ENCODE measurements at regions not wholly inside any gene's neighbourhood (a gene's known extent, or its start where the extent isn't known, plus 50 kb on each side); places are given as distances from the start of the nearest gene placed in this dataset.

GRCh38 chr17:12509801-12510200 is 155.9 kb upstream of the MYOCD start:
- Histone ChIP-seq H3K36me3 (no peaks in the 10 kb centered on the region), H3K27ac (no peak overlapping the region), H3K9me3 (no peaks in the 10 kb centered on the region), H3K27me3 (peaks cover 0 to 7% of the 10 kb centered on the region in 2 donors), H3K4me1 (no peaks in the 10 kb centered on the region), H3K4me3 (no peak overlapping the region)
- ATAC-seq (no peak), DNase-seq (no peak)
- intact Hi-C loops (cut with DNase I), result no loop called here
- TF ChIP-seq CTCF (IDR thresholded peaks at IDR 0.05), result no peak

- ATAC-seq, result no peak
- no peak for DNase-seq
- intact Hi-C loops (cut with DNase I), result no loop called here
- peaks cover 0 to 12% of the 10 kb centered on the region in 2 donors for H3K27me3 ChIP-seq
- H3K36me3 ChIP-seq, result no peaks in the 10 kb centered on the region
- no peak overlapping the region for H3K27ac ChIP-seq
- H3K4me1 ChIP-seq, result no peaks in the 10 kb centered on the region
- no peak overlapping the region for H3K4me3 ChIP-seq
- H3K9me3 ChIP-seq, result no peaks in the 10 kb centered on the region
- TF ChIP-seq CTCF (IDR thresholded peaks at IDR 0.05), result no peak
Observed at GRCh38 chr17:12510535-12510934, 155.2 kb upstream of the MYOCD start.

GRCh38 chr17:12512694-12513355 is 152.9 kb upstream of the MYOCD start:
- DNase-seq, result no peak
- no peak for ATAC-seq
- no peaks in the 10 kb centered on the region for H3K36me3 ChIP-seq
- no peak overlapping the region for H3K4me3 ChIP-seq
- H3K27ac ChIP-seq, result no peak overlapping the region
- H3K27me3 ChIP-seq, result peaks cover 0 to 12% of the 10 kb centered on the region in 2 donors
- H3K4me1 ChIP-seq, result no peaks in the 10 kb centered on the region
- intact Hi-C loops (cut with DNase I), result no loop called here
- H3K9me3 ChIP-seq, result no peaks in the 10 kb centered on the region
- TF ChIP-seq CTCF (IDR thresholded peaks at IDR 0.05), result no peak

- TF ChIP-seq CTCF (IDR thresholded peaks at IDR 0.05), result no peak
- H3K27ac ChIP-seq, result no peak overlapping the region
- no peaks in the 10 kb centered on the region for H3K36me3 ChIP-seq
- H3K27me3 ChIP-seq, result peaks cover 0 to 7% of the 10 kb centered on the region in 2 donors
- DNase-seq, result no peak
- H3K4me3 ChIP-seq, result no peak overlapping the region
- ATAC-seq, result no peak
- intact Hi-C loops (cut with DNase I), result no loop called here
- no peaks in the 10 kb centered on the region for H3K9me3 ChIP-seq
- H3K4me1 ChIP-seq, result no peaks in the 10 kb centered on the region
Observed at GRCh38 chr17:12514596-12514995, 151.1 kb upstream of the MYOCD start.

- ATAC-seq (no peak), DNase-seq (no peak)
- H3K27ac ChIP-seq, result no peak overlapping the region
- no peak for TF ChIP-seq CTCF (IDR thresholded peaks at IDR 0.05)
- H3K27me3 ChIP-seq, result peaks cover 0 to 3% of the 10 kb centered on the region in 2 donors
- no peaks in the 10 kb centered on the region for H3K36me3 ChIP-seq
- no peaks in the 10 kb centered on the region for H3K9me3 ChIP-seq
- peaks cover 0 to 10% of the 10 kb centered on the region in 2 donors for H3K4me1 ChIP-seq
- intact Hi-C loops (cut with DNase I), result no loop called here
- no peak overlapping the region for H3K4me3 ChIP-seq
Observed at GRCh38 chr17:12519956-12520594, 145.6 kb upstream of the MYOCD start.
